ENCODE measurements at regions not wholly inside any gene's neighbourhood (a gene's known extent, or its start where the extent isn't known, plus 50 kb on each side); places are given as distances from the start of the nearest gene placed in this dataset.
A peak's percentile ranks its signal among the peaks of the same experiment; 100 is the strongest.

GRCh38 chr15:92719021-92719420 lies 63.4 kb upstream of the FAM174B start:
- Mint-ChIP-seq H3K4me1 (ENCODE audit: low read depth) (peaks cover 9% of the 10 kb centered on the region), H3K27me3 (peaks cover 41% of the 10 kb centered on the region), H3K36me3 (ENCODE audit: low read depth) (no peaks in the 10 kb centered on the region), H3K9me3 (peaks cover 2% of the 10 kb centered on the region), H3K4me3 (no peak overlapping the region), H3K27ac (no peak overlapping the region)
- POLR2A ChIA-PET, result no interaction called here
- DNase-seq (no peak), ATAC-seq (ENCODE audit: poor library complexity) (no peak)
- H3K27me3 ChIP-seq (ENCODE audit: control insufficient read depth in 1 of 2, insufficient read depth in 2 of 2, low read length in 2 of 2), result peaks cover 9 to 10% of the 10 kb centered on the region in 2 experiments
- no peaks in the 10 kb centered on the region for H3K36me3 ChIP-seq (ENCODE audit: insufficient read depth, low read length)
- no peak overlapping the region for H3K4me3 ChIP-seq (ENCODE audit: low read length)
- CTCF ChIA-PET, result no interaction called here
- peaks cover 8% of the 10 kb centered on the region for H3K4me1 ChIP-seq (ENCODE audit: insufficient read depth, low read length)
- TF ChIP-seq CTCF (IDR thresholded peaks at IDR 0.05), result no peak
- no peaks in the 10 kb centered on the region for H3K9me3 ChIP-seq (ENCODE audit: control insufficient read depth in 1 of 2, insufficient read depth in 1 of 2, low read length in 2 of 2)
- H3K27ac ChIP-seq (ENCODE audit: low read depth in 1 of 2, low read length in 2 of 2), result no peak overlapping the region
- intact Hi-C loops (cut with DNase I, micrococcal nuclease), result loop anchor here (10.0 kb wide), 2 partner anchors 444 to 1414 kb away; no protein-coding TSS in a partner anchor

GRCh38 chr15:92724144-92724543 lies 68.6 kb upstream of the FAM174B start:
- peak; percentile 34 for ATAC-seq (ENCODE audit: poor library complexity)
- Mint-ChIP-seq H3K4me1 (ENCODE audit: low read depth) (peaks cover 6% of the 10 kb centered on the region), H3K27ac (no peak overlapping the region), H3K27me3 (peaks cover 8% of the 10 kb centered on the region), H3K4me3 (no peak overlapping the region), H3K9me3 (peaks cover 2% of the 10 kb centered on the region), H3K36me3 (ENCODE audit: low read depth) (no peaks in the 10 kb centered on the region)
- H3K9me3 ChIP-seq (ENCODE audit: control insufficient read depth in 1 of 2, insufficient read depth in 1 of 2, low read length in 2 of 2), result no peaks in the 10 kb centered on the region
- no peaks in the 10 kb centered on the region for H3K27me3 ChIP-seq (ENCODE audit: control insufficient read depth in 1 of 2, insufficient read depth in 2 of 2, low read length in 2 of 2)
- ChIA-PET CTCF (no interaction called here), POLR2A (interaction anchor here (1.0 kb wide), 1 partner anchor 9 kb away, joined by 4 read pairs; no protein-coding TSS in a partner anchor)
- no peaks in the 10 kb centered on the region for H3K4me1 ChIP-seq (ENCODE audit: insufficient read depth, low read length)
- DNase-seq, result peak in 3 of 14 experiments; percentile 27 to 32 (median 32)
- no peak overlapping the region for H3K4me3 ChIP-seq (ENCODE audit: low read length)
- intact Hi-C loops (cut with DNase I, micrococcal nuclease), result no loop called here
- H3K27ac ChIP-seq (ENCODE audit: low read depth in 1 of 2, low read length in 2 of 2), result no peak overlapping the region
- no peaks in the 10 kb centered on the region for H3K36me3 ChIP-seq (ENCODE audit: insufficient read depth, low read length)
- TF ChIP-seq CTCF (IDR thresholded peaks at IDR 0.05), result no peak

- no peak for ATAC-seq (ENCODE audit: poor library complexity)
- ChIA-PET POLR2A (no interaction called here), CTCF (interaction anchor here (1.5 kb wide), 1 partner anchor 10 kb away, joined by 4 read pairs; no protein-coding TSS in a partner anchor)
- Histone ChIP-seq H3K36me3 (ENCODE audit: insufficient read depth, low read length) (no peaks in the 10 kb centered on the region), H3K4me3 (ENCODE audit: low read length) (no peak overlapping the region), H3K4me1 (ENCODE audit: insufficient read depth, low read length) (no peaks in the 10 kb centered on the region), H3K9me3 (ENCODE audit: control insufficient read depth in 1 of 2, insufficient read depth in 1 of 2, low read length in 2 of 2) (no peaks in the 10 kb centered on the region), H3K27me3 (ENCODE audit: control insufficient read depth in 1 of 2, insufficient read depth in 2 of 2, low read length in 2 of 2) (no peaks in the 10 kb centered on the region), H3K27ac (ENCODE audit: low read depth in 1 of 2, low read length in 2 of 2) (no peak overlapping the region)
- Mint-ChIP-seq H3K4me3 (no peak overlapping the region), H3K27ac (no peak overlapping the region), H3K4me1 (ENCODE audit: low read depth) (peaks cover 6% of the 10 kb centered on the region), H3K9me3 (peaks cover 2% of the 10 kb centered on the region), H3K27me3 (no peaks in the 10 kb centered on the region), H3K36me3 (ENCODE audit: low read depth) (no peaks in the 10 kb centered on the region)
- TF ChIP-seq CTCF (IDR thresholded peaks at IDR 0.05), result no peak
- intact Hi-C loops (cut with DNase I, micrococcal nuclease), result no loop called here
- DNase-seq, result no peak
These were observed 69.6 kb upstream of the FAM174B start for GRCh38 chr15:92725171-92725570.
